Right lobe of liver (tissue), 4 donors: ENCODE measurements at regions not wholly inside any gene's neighbourhood (a gene's known extent, or its start where the extent isn't known, plus 50 kb on each side); places are given as distances from the start of the nearest gene placed in this dataset.

Experiments
- POLR2A ChIP-seq: fragments of 450-650 bp; IDR thresholded peaks from one replicate; pipeline ENCODE4 v1.6.1; 2017; ENCODE audit warnings: antibody characterized with exemption, mild to moderate bottlenecking
- TF ChIP-seq, protein P1 (sequence below), 4 donors: fragments of 200-600 bp in 3 of 4; fragments of 450-650 bp in 1 of 4; IDR thresholded peaks; one replicate each; pipeline versions ENCODE4 v1.5.1 to v1.8.0; 2016 to 2022; ENCODE audit warnings: antibody characterized with exemption in 4 of 4, mild to moderate bottlenecking in 2 of 4
- donor health status: DM: no; HTN: no; CAD: no.
- donor health status: DM: no; HTN: no; CAD: no.
- donor health status: DM: no; HTN: yes; CAD: no.

- TF ChIP-seq, protein P1, sequence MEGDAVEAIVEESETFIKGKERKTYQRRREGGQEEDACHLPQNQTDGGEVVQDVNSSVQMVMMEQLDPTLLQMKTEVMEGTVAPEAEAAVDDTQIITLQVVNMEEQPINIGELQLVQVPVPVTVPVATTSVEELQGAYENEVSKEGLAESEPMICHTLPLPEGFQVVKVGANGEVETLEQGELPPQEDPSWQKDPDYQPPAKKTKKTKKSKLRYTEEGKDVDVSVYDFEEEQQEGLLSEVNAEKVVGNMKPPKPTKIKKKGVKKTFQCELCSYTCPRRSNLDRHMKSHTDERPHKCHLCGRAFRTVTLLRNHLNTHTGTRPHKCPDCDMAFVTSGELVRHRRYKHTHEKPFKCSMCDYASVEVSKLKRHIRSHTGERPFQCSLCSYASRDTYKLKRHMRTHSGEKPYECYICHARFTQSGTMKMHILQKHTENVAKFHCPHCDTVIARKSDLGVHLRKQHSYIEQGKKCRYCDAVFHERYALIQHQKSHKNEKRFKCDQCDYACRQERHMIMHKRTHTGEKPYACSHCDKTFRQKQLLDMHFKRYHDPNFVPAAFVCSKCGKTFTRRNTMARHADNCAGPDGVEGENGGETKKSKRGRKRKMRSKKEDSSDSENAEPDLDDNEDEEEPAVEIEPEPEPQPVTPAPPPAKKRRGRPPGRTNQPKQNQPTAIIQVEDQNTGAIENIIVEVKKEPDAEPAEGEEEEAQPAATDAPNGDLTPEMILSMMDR (IDR thresholded peaks at IDR 0.05) = no peak
- no peak for TF ChIP-seq POLR2A
These were observed 448.7 kb upstream of the JARID2 start for GRCh38 chr6:14796974-14797762.
